ENCODE measurements at regions not wholly inside any gene's neighbourhood (a gene's known extent, or its start where the extent isn't known, plus 50 kb on each side); places are given as distances from the start of the nearest gene placed in this dataset.

- no peak for DNase-seq
These were observed 55.7 kb upstream of the CHL1 start for GRCh38 chr3:140748-141330.

All from hematopoietic multipotent progenitor cell treated with erythropoietin and hydrocortisone succinate and interleukin-3 and kit ligand, for 6 days (in vitro differentiated cells).